Tibial nerve (tissue), 4 donors: ENCODE measurements at regions not wholly inside any gene's neighbourhood (a gene's known extent, or its start where the extent isn't known, plus 50 kb on each side); places are given as distances from the start of the nearest gene placed in this dataset.

Experiments used
- DNase-seq, 2 donors: peaks; one replicate each; pipeline ENCODE4 v3.0.0-alpha.2; 2019; ENCODE audit warnings: low spot score in 2 of 2
- H3K27ac ChIP-seq, 4 donors: fragments of 200-600 bp; sonication (generic) in 3 of 4; one replicate each; pipeline ENCODE4 v1.5.1; 2017 to 2019; ENCODE audit warnings: mild to moderate bottlenecking in 1 of 4
- H3K27me3 ChIP-seq, 2 donors: fragments of 200-600 bp; sonication (generic) in 1 of 2; one replicate each; pipeline versions ENCODE4 v1.5.1 to v1.6.0; 2017 to 2019
- H3K36me3 ChIP-seq, 3 donors: fragments of 200-600 bp; sonication (generic); one replicate each; pipeline ENCODE4 v1.5.1; 2018 to 2019
- H3K4me1 ChIP-seq, 4 donors: fragments of 200-600 bp; sonication (generic) in 3 of 4; one replicate each; pipeline ENCODE4 v1.5.1; 2017 to 2019
- H3K4me3 ChIP-seq, 4 donors: fragments of 200-600 bp; sonication (generic) in 3 of 4; one replicate each; pipeline ENCODE4 v1.5.1; 2017 to 2019; ENCODE audit warnings: mild to moderate bottlenecking in 1 of 4, moderate library complexity in 1 of 4
- H3K9me3 ChIP-seq, 4 donors: fragments of 200-600 bp; sonication (generic) in 3 of 4; one replicate each; pipeline ENCODE4 v1.5.1; 2017 to 2019
- CTCF ChIP-seq, 5 experiments: fragments of 200-600 bp in 3 of 5; fragments of 450-650 bp in 2 of 5; sonication (generic) in 3 of 5; IDR thresholded peaks; one replicate each; pipeline ENCODE4 v1.5.1; 2016 to 2019; ENCODE audit warnings: antibody characterized with exemption in 5 of 5, mild to moderate bottlenecking in 3 of 5, moderate library complexity in 2 of 5
- EP300 ChIP-seq, 2 donors: sonication (generic); formaldehyde crosslinking; IDR thresholded peaks; one replicate each; pipeline ENCODE4 v1.6.1; 2017; ENCODE audit warnings: antibody characterized with exemption in 2 of 2, mild to moderate bottlenecking in 1 of 2
- POLR2A ChIP-seq, 2 donors: fragments of 450-650 bp; IDR thresholded peaks; one replicate each; pipeline ENCODE4 v1.6.1; 2017; ENCODE audit warnings: antibody characterized with exemption in 2 of 2, mild to moderate bottlenecking in 2 of 2, moderate library complexity in 2 of 2
- WGBS, 2 donors: methylation state at CpG; one replicate each; pipeline ENCODE4 v1.1.5; 2018; 5-methylcytosine and 5-hydroxymethylcytosine counted together

GRCh38 chr12:77493302-77494168, 337.2 kb upstream of the NAV3 start:
- H3K4me3 ChIP-seq, result no peak overlapping the region
- H3K27ac ChIP-seq, result no peak overlapping the region
- H3K27me3 ChIP-seq, result no peaks in the 10 kb centered on the region
- 52 to 58% methylated on average over 4 to 5 of the region's 5 CpGs for WGBS, 2 donors
- TF ChIP-seq CTCF (IDR thresholded peaks at IDR 0.05) (no peak), EP300 (IDR thresholded peaks at IDR 0.05) (no peak), POLR2A (IDR thresholded peaks at IDR 0.05) (no peak)
- H3K9me3 ChIP-seq, result no peaks in the 10 kb centered on the region
- no peaks in the 10 kb centered on the region for H3K36me3 ChIP-seq
- no peaks in the 10 kb centered on the region for H3K4me1 ChIP-seq
- no peak for DNase-seq

GRCh38 chr12:77492536-77492935, 338.2 kb upstream of the NAV3 start:
- Histone ChIP-seq H3K27me3 (no peaks in the 10 kb centered on the region), H3K9me3 (no peaks in the 10 kb centered on the region), H3K36me3 (no peaks in the 10 kb centered on the region), H3K4me1 (peaks cover 0 to 4% (median 0%) of the 10 kb centered on the region in 4 donors), H3K27ac (no peak overlapping the region), H3K4me3 (no peak overlapping the region)
- TF ChIP-seq CTCF (IDR thresholded peaks at IDR 0.05) (no peak), POLR2A (IDR thresholded peaks at IDR 0.05) (no peak), EP300 (IDR thresholded peaks at IDR 0.05) (no peak)
- 80 to 93% methylated on average over 4 of the region's 4 CpGs for WGBS, 2 donors
- DNase-seq, result no peak

GRCh38 chr12:77489331-77489970, 341.2 kb upstream of the NAV3 start:
- no peaks in the 10 kb centered on the region for H3K27me3 ChIP-seq
- peaks cover 0 to 4% (median 0%) of the 10 kb centered on the region in 4 donors for H3K4me1 ChIP-seq
- WGBS, 2 donors, result 71 to 72% methylated on average over 4 of the region's 4 CpGs
- H3K9me3 ChIP-seq, result no peaks in the 10 kb centered on the region
- DNase-seq, result no peak
- H3K4me3 ChIP-seq, result no peak overlapping the region
- no peaks in the 10 kb centered on the region for H3K36me3 ChIP-seq
- H3K27ac ChIP-seq, result no peak overlapping the region
- TF ChIP-seq EP300 (IDR thresholded peaks at IDR 0.05) (no peak), POLR2A (IDR thresholded peaks at IDR 0.05) (no peak), CTCF (IDR thresholded peaks at IDR 0.05) (no peak)

GRCh38 chr12:77488041-77488620, 342.6 kb upstream of the NAV3 start:
- H3K27me3 ChIP-seq, result no peaks in the 10 kb centered on the region
- no peak overlapping the region for H3K27ac ChIP-seq
- H3K9me3 ChIP-seq, result no peaks in the 10 kb centered on the region
- no peaks in the 10 kb centered on the region for H3K36me3 ChIP-seq
- DNase-seq, result no peak
- WGBS, 2 donors, result 45 to 50% methylated on average over 2 of the region's 2 CpGs
- H3K4me3 ChIP-seq, result no peak overlapping the region
- peaks cover 0 to 4% (median 0%) of the 10 kb centered on the region in 4 donors for H3K4me1 ChIP-seq
- TF ChIP-seq CTCF (IDR thresholded peaks at IDR 0.05) (no peak), POLR2A (IDR thresholded peaks at IDR 0.05) (no peak), EP300 (IDR thresholded peaks at IDR 0.05) (no peak)

- TF ChIP-seq EP300 (IDR thresholded peaks at IDR 0.05) (no peak), CTCF (IDR thresholded peaks at IDR 0.05) (no peak), POLR2A (IDR thresholded peaks at IDR 0.05) (no peak)
- H3K27me3 ChIP-seq, result no peaks in the 10 kb centered on the region
- 97% methylated on average over 1 of the region's 1 CpG for WGBS, 2 donors
Observed at GRCh38 chr12:77486872-77487271, 343.8 kb upstream of the NAV3 start.

More at GRCh38 chr12:77486872-77487271, 343.8 kb upstream of the NAV3 start:
- no peak for DNase-seq
- no peaks in the 10 kb centered on the region for H3K9me3 ChIP-seq
- no peaks in the 10 kb centered on the region for H3K36me3 ChIP-seq
- H3K27ac ChIP-seq, result no peak overlapping the region
- no peak overlapping the region for H3K4me3 ChIP-seq
- H3K4me1 ChIP-seq, result peaks cover 0 to 4% (median 0%) of the 10 kb centered on the region in 4 donors
